Ectodermal cell (in vitro differentiated cells): ENCODE measurements at regions not wholly inside any gene's neighbourhood (a gene's known extent, or its start where the extent isn't known, plus 50 kb on each side); places are given as distances from the start of the nearest gene placed in this dataset.

ENCODE experiments used
- H3K27ac ChIP-seq: 2 replicates; pipeline ENCODE4 v1.7.0; 2013; ENCODE audit warnings: mild to moderate bottlenecking, low read depth, low read length; ENCODE audit not compliant: insufficient read depth, poor library complexity, severe bottlenecking
- H3K27me3 ChIP-seq: 2 replicates; pipeline ENCODE4 v1.7.0; 2013; ENCODE audit warnings: mild to moderate bottlenecking, low read length; ENCODE audit not compliant: insufficient read depth, control insufficient read depth, poor library complexity, severe bottlenecking
- H3K36me3 ChIP-seq: one replicate; pipeline ENCODE4 v1.7.0; 2013; ENCODE audit warnings: low read length; ENCODE audit not compliant: control insufficient read depth, insufficient read depth
- H3K4me1 ChIP-seq: one replicate; pipeline ENCODE4 v1.7.0; 2013; ENCODE audit warnings: low read length; ENCODE audit not compliant: control insufficient read depth, insufficient read depth
- H3K4me3 ChIP-seq: 2 replicates; pipeline ENCODE4 v1.7.0; 2013; ENCODE audit warnings: low read depth, low read length, control low read depth; ENCODE audit not compliant: insufficient read depth
- H3K9me3 ChIP-seq: 2 replicates; pipeline ENCODE4 v1.7.0; 2013; ENCODE audit warnings: mild to moderate bottlenecking, low read length, moderate library complexity; ENCODE audit not compliant: control insufficient read depth
- WGBS, 2 experiments: methylation state at CpG; one replicate each; pipeline ENCODE4 v1.1.7; 2013; ENCODE audit warnings: missing lambda C conversion rate in 2 of 2; 5-methylcytosine and 5-hydroxymethylcytosine counted together

DNA sequence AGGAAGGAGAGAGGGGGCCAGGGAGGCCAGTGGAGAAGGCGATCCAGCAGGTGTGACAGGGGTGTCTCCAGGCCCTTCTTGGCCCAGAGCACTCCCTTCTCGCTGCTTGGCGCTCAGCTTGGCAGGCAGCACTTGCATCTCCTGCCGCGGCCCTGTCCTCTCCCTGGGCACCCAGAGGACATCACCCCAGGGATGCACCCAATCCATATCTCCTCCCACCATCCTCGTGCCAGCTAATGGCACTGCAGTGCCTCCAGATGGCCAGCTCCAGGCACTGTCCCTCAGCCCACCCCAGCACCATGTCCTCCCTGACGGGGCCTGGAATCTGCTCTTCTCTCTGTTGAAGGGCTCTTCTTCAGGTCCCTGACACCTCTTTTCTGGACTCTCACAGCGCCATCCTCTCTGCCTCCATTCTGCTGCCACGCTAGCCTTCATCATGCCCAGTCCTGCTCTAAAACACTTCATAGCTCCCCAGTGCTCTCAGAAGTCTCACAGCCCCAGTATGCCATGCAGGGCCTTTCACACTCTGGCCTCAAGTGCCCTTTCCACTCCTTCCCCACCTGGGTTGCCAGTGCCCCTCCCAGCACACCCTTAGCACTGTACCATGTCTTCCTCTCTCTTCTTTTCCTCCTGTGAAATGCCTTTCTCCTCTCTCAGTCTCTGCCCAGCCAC lies 106.8 kb upstream of the SLC6A11 start:
- H3K4me3 ChIP-seq = no peak overlapping the region
- no peaks in the 10 kb centered on the region for H3K36me3 ChIP-seq
- peaks cover 7% of the 10 kb centered on the region for H3K4me1 ChIP-seq
- H3K27ac ChIP-seq = no peak overlapping the region
- H3K9me3 ChIP-seq = no peaks in the 10 kb centered on the region
- 84 to 86% methylated on average over 9 of the region's 9 CpGs for WGBS, 2 experiments
- peaks cover 66% of the 10 kb centered on the region for H3K27me3 ChIP-seq

DNA sequence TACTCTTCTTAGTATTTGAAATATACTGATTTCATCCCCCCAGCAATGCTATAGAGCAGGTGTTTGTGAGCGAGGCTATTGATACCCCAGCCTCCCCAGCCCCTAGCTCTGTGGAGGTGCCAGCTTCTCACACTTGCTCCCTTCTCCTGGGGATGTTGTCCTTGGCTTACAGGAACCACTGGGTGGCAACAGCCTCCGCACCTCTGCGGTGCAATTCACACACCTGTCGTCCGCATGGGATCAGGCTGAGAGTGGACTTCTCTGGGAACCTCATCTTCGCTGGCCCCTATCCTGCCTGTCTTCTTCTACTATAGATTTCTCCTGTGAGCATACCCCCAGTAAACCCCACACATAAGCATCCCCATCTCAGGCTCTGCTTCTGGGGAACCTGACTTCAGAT lies 103.9 kb upstream of the SLC6A11 start:
- 79 to 83% methylated on average over 6 of the region's 6 CpGs for WGBS, 2 experiments
- H3K27ac ChIP-seq = no peak overlapping the region
- peaks cover 39% of the 10 kb centered on the region for H3K27me3 ChIP-seq
- H3K4me3 ChIP-seq = no peak overlapping the region
- H3K4me1 ChIP-seq = peaks cover 2% of the 10 kb centered on the region
- no peaks in the 10 kb centered on the region for H3K36me3 ChIP-seq
- H3K9me3 ChIP-seq = no peaks in the 10 kb centered on the region

DNA sequence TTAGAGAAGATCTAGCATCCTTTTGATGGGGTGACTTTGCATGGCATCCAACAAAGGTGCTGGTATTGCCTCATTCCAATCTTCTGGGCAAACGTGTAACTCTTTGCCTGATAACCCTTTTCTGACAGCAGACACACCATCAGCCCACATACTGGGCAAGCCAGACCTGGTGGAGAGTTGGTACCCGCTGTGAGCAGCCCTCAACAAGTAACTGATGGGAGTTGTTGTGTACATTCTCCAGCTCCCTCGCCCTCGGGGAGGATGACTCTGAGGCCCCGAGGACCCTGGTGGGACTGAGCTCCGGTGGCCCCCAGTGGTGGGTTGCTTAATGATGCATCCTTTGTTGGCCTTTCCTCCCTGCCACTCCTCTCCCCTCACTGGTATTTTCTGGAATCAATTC lies 102.4 kb upstream of the SLC6A11 start:
- WGBS, 2 experiments = 68 to 81% methylated on average over 6 of the region's 6 CpGs
- H3K9me3 ChIP-seq = no peaks in the 10 kb centered on the region
- H3K27ac ChIP-seq = no peak overlapping the region
- H3K4me3 ChIP-seq = no peak overlapping the region
- H3K36me3 ChIP-seq = no peaks in the 10 kb centered on the region
- peaks cover 25% of the 10 kb centered on the region for H3K27me3 ChIP-seq
- no peaks in the 10 kb centered on the region for H3K4me1 ChIP-seq

DNA sequence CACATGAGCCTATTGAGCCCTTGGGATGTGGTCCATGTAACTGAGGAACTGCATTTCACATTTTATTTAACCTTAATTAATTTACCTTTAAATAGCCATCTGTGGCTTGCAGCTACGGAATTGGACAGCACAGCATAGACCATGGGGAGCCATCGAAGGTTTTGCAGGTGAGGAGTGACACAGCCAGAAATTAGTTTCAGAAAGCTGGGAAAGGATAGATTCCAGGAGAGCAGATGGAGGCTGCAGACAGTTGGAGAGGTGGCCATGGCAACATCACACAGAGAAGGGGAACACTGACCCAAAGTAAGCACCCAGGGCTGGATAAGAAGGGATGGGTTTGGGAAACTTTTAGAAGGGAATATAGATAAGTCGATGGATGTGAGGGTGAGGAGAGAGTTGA lies 100.1 kb upstream of the SLC6A11 start:
- Histone ChIP-seq H3K4me3 (no peak overlapping the region), H3K27ac (no peak overlapping the region), H3K4me1 (no peaks in the 10 kb centered on the region), H3K27me3 (peaks cover 13% of the 10 kb centered on the region), H3K36me3 (no peaks in the 10 kb centered on the region), H3K9me3 (no peaks in the 10 kb centered on the region)
- 95 to 96% methylated on average over 3 of the region's 3 CpGs for WGBS, 2 experiments

DNA sequence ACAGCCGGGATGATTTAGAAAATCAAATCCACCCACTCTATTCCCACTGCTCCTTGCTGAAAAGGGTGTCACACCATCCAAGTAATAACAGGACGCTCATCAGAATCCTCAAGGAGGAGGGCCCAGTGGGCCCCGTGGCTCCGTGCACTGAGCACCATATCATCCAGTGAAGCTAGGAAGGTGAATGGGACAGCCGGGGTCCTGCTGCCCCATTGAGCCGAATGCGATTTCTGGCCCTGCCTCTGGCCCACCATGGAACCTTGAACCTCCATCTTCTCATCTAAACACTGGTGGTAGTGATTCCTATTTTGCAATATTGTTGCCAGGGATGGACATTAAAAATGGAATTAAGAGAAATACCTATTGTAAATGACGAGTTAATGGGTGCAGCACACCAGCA lies 99.1 kb upstream of the SLC6A11 start:
- 89 to 90% methylated on average over 7 to 8 of the region's 8 CpGs for WGBS, 2 experiments
- Histone ChIP-seq H3K36me3 (no peaks in the 10 kb centered on the region), H3K27ac (no peak overlapping the region), H3K4me3 (no peak overlapping the region), H3K4me1 (no peaks in the 10 kb centered on the region), H3K27me3 (peaks cover 5% of the 10 kb centered on the region), H3K9me3 (no peaks in the 10 kb centered on the region)

DNA sequence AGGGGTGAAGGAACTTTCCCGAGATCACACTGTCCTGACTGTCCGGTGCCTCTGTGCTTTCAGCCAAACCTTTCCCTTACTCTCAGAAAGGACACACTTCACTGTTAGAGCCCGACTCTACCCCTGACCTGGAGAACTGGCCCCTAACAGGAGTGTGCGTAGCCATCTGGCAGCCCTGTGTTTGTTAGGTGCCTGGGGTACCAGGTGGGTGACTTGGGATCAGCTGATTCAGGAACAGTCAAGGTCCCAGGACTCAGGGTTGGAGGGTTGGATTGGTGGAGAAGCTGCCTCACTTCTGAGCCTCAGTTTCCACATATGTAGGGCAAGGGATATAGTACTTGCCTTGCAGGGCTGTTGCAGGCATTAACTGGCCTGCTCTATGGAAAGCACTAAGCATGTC lies 98.3 kb upstream of the SLC6A11 start:
- Histone ChIP-seq H3K9me3 (no peaks in the 10 kb centered on the region), H3K4me3 (no peak overlapping the region), H3K27ac (no peak overlapping the region), H3K27me3 (peaks cover 5% of the 10 kb centered on the region), H3K4me1 (no peaks in the 10 kb centered on the region), H3K36me3 (no peaks in the 10 kb centered on the region)
- 94 to 99% methylated on average over 4 of the region's 4 CpGs for WGBS, 2 experiments

DNA sequence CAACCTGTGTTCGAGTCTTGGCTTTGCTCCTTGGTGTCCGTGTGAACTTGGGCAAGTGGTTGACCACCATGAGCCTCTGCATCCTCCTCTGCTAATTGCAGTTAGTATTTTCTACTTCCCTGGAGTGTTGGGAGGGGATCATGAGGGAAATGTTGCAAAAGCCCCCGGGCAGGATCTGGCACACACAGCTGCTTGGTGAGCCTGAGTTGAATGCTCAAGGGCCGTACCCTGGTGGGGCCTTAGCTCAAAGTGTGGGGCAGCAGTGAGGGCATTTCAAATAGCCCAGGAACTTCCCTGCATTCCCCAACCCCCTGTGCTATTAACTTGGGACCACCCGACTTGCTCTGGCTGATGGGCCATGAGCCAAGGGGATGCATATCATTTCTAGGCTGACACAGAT lies 94.9 kb upstream of the SLC6A11 start:
- Histone ChIP-seq H3K36me3 (no peaks in the 10 kb centered on the region), H3K27me3 (no peaks in the 10 kb centered on the region), H3K4me3 (no peak overlapping the region), H3K4me1 (peaks cover 5% of the 10 kb centered on the region), H3K27ac (no peak overlapping the region), H3K9me3 (no peaks in the 10 kb centered on the region)
- WGBS, 2 experiments = 87 to 89% methylated on average over 5 of the region's 5 CpGs

DNA sequence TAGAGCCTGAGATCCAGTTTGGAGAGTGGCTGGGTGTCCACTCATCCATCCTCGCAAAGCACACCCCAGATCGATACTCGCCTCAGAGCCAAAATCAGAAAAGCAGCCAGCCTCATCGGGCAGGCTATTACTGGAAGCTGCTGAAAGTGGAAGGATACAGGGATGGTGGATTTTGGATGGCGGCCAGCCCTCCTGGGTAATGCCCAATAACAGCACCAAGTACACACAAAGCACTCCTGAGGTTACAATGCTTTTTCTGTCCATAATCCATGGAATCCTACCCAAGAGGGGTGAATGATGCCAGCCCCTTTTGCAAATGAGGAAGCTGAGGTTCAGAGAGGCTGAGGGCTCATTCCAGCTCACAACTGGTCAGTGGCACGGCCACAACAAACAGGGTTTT lies 93.1 kb upstream of the SLC6A11 start:
- no peak overlapping the region for H3K4me3 ChIP-seq
- 83 to 88% methylated on average over 6 of the region's 6 CpGs for WGBS, 2 experiments
- no peaks in the 10 kb centered on the region for H3K36me3 ChIP-seq
- H3K27me3 ChIP-seq = no peaks in the 10 kb centered on the region
- H3K4me1 ChIP-seq = peaks cover 5% of the 10 kb centered on the region
- H3K27ac ChIP-seq = no peak overlapping the region
- H3K9me3 ChIP-seq = no peaks in the 10 kb centered on the region

DNA sequence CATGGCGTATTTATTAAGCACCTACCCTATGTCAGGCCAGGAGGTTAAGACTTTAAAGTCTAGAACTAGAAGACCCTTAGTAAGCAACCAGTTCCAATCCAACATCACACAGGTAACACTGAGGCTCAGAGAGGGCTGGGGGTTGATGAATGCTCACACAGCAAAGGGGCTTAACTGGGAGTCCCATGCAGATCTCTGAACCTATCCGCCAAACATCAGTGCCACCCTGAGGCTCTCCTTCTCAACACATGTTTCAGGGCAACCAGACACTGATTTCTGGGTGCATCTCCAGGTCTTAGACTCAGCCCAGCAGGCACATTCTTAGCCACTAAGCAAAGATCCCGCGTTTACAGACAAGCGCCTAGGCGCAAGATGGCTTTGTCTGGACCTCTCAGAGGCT lies 92.0 kb upstream of the SLC6A11 start:
- H3K4me1 ChIP-seq = peaks cover 5% of the 10 kb centered on the region
- H3K36me3 ChIP-seq = no peaks in the 10 kb centered on the region
- H3K9me3 ChIP-seq = no peaks in the 10 kb centered on the region
- H3K4me3 ChIP-seq = no peak overlapping the region
- no peak overlapping the region for H3K27ac ChIP-seq
- 76 to 79% methylated on average over 5 to 6 of the region's 6 CpGs for WGBS, 2 experiments
- H3K27me3 ChIP-seq = no peaks in the 10 kb centered on the region

DNA sequence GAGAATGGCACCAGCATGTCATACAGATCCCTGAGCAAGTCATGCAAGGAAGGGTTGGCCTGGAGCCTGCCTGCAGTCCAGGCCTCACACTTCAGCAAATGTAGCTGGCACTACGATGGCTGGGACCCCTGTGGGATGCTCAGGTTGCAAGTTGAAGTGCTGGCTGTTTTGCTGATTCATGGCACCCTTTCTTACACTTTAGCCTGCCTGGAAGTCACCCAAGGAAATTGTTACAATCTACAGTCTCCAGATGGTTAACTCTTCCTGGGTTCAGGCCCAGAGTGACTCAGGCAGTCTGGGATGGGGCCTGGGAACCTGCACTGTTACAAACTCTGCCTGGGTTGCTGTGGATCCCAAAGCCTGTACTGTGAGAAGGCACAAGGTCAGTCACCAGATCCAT lies 91.0 kb upstream of the SLC6A11 start:
- Histone ChIP-seq H3K9me3 (no peaks in the 10 kb centered on the region), H3K27me3 (no peaks in the 10 kb centered on the region)

DNA sequence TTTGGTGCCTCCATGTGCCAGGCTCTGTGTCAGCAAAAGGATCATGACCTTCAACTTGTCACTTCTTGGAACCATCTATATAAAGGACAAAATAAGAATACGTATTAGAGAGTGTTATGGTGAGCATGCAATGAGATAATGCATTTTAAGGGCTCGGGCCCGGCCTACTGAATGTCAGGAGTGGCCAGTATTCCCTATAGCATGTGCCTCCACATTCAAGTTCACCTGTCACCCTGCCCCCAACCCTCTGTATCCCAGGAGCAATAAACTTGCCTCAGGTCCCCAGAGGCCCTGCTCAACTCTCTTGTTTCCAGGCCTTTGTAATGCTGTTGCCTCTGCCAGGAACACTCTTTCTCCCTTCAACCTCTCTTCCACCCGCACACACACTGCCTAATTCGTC lies 90.2 kb upstream of the SLC6A11 start:
- Histone ChIP-seq H3K27ac (no peak overlapping the region), H3K9me3 (no peaks in the 10 kb centered on the region), H3K4me3 (no peak overlapping the region), H3K27me3 (no peaks in the 10 kb centered on the region), H3K36me3 (no peaks in the 10 kb centered on the region), H3K4me1 (peaks cover 5% of the 10 kb centered on the region)
- WGBS, 2 experiments = 92 to 95% methylated on average over 5 of the region's 5 CpGs

More for the DNA sequence above, 91.0 kb upstream of the SLC6A11 start:
- H3K4me3 ChIP-seq = no peak overlapping the region
- 79 to 80% methylated on average over 1 of the region's 1 CpG for WGBS, 2 experiments
- H3K36me3 ChIP-seq = no peaks in the 10 kb centered on the region
- peaks cover 5% of the 10 kb centered on the region for H3K4me1 ChIP-seq
- no peak overlapping the region for H3K27ac ChIP-seq
